DMS 273 (cell line): ENCODE measurements at regions not wholly inside any gene's neighbourhood (a gene's known extent, or its start where the extent isn't known, plus 50 kb on each side); places are given as distances from the start of the nearest gene placed in this dataset.
A peak's percentile ranks its signal among the peaks of the same experiment; 100 is the strongest.

Experiments
- DNase-seq: peaks from one replicate; lab custom pipeline; 2025; ENCODE audit not compliant: unreplicated experiment; lab: John Stamatoyannopoulos, UW

- DNase-seq = no peak
Measured at GRCh38 chr2:144217853-144218633, 301.9 kb downstream of the ZEB2 start.

DNA sequence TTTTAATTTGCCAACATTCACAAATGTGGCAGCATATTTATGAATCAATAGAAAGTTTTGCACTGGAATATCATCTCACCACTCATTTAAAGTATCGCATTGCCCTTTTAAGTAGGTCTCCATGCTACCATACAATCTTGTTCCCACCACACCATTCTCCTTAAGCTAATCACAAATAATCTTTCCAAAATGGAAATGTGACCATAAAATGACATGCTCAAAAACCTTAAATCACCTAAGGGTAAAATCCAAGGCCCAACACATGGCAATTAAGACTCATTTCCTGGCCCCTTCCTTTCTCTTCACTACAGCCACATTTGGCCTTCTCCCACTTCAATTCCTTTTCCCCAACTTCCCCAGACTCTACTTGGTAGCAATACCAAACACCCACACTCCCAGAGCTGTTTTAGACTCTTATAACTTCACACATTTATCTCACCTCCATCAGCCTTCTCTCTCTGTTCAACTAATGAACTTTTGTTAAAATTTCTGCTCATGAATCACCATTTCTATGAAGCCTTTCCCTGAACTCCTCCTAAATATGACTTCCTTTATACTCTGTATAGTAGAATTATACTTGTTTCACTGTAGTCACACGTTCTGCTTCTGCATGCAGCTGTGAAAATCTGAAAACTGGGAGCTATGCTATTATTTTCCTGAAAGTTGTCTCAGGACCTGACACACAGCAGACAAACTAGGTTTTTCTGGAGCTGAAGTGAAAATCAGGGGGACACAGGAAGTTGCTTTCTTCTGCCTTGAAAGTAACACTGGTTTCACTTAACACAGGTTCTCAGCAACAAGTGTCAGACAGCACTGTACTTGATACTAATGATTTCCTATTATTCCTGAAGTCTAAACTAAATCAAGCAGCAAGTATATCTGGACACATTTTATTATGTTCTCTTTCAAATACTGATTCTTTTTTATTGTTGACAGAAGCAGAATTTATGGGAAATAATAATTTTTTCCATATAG is 303.9 kb downstream of the ZEB2 start:
- DNase-seq = no peak

GRCh38 chr2:144215207-144215606 is 304.7 kb downstream of the ZEB2 start:
- DNase-seq = no peak

GRCh38 chr2:144213797-144214196 is 306.1 kb downstream of the ZEB2 start:
- no peak for DNase-seq

DNA sequence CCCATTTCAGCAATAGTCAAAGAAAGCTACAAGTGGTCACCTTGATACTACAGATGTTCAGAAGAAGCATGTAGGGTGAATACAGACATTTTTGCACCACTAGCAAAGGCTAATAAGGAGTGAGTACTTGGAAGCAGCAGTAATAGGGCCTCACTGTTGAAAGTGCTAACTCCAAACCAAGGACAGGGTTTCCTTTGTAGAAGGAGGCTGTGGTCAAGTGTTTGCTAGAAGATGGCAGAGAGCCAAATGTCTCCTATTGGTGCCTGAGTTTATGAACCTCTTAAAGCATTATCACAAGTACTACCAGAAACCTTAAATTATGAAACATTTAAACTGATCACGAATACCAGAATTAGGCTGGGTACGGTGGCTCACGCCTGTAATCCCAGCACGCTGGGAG is 308.1 kb downstream of the ZEB2 start:
- no peak for DNase-seq

- no peak for DNase-seq
Measured at GRCh38 chr2:144211065-144211464, 308.9 kb downstream of the ZEB2 start.

DNA sequence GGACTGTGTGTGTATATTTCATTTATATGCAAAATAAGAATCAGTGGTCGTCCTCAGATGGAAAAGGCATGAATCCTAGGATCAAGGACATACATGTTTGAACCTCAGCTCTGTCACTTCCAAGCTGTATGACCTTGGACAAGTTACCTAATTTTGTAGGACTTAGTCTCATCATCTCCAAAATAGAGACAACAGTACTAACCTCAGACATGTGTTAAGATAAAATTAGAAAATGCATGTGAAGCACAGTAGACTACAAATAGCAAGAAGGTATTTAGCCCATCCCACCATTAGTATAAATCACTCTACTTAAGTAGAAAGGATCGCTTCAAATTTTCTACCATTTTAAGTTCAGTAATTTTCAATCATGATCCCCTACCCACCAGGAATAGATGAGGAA is 309.8 kb downstream of the ZEB2 start:
- DNase-seq = no peak

GRCh38 chr2:144208924-144209323 is 311.0 kb downstream of the ZEB2 start:
- DNase-seq = no peak

DNA sequence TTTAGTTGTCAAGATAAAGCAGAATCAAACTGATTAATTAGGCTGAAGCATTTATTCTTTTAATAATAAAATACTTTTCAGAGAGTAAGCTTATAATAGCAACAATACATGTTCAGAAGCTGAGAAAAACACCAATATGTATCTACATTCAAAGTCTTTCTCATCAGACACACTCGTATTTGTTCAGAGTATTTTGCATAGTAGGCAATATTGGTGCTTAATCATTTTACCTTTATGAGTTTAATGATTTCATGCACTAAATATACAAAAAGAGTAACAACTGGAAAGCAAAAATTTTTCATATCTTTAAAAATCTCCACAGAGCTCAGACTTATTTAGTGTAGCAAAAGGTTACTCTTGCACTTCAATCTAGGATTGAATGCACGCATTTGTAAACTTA is 313.9 kb downstream of the ZEB2 start:
- no peak for DNase-seq

- DNase-seq = no peak
Measured at GRCh38 chr2:144201868-144202468, 318.0 kb downstream of the ZEB2 start.

GRCh38 chr2:144201126-144201525 is 318.8 kb downstream of the ZEB2 start:
- no peak for DNase-seq

DNA sequence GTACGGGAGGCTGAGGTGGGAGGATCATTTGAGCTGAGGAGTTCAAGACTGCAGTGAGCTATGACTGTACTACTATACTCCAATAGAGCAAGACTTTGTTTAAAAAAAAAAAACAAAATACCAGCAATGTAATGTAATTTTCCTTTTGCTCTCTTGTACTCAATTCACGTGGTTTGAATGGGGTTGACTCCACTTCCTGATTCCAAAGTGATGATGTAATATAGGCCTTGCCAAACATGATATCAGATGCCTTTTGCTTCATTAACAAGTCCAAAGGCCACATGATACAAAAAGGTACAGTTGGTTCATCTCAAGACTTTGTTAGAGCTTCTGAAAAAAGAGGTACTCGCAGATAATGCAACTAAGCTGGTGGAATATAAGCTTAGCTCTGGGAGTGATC is 321.8 kb downstream of the ZEB2 start:
- DNase-seq = peak; percentile 6

DNA sequence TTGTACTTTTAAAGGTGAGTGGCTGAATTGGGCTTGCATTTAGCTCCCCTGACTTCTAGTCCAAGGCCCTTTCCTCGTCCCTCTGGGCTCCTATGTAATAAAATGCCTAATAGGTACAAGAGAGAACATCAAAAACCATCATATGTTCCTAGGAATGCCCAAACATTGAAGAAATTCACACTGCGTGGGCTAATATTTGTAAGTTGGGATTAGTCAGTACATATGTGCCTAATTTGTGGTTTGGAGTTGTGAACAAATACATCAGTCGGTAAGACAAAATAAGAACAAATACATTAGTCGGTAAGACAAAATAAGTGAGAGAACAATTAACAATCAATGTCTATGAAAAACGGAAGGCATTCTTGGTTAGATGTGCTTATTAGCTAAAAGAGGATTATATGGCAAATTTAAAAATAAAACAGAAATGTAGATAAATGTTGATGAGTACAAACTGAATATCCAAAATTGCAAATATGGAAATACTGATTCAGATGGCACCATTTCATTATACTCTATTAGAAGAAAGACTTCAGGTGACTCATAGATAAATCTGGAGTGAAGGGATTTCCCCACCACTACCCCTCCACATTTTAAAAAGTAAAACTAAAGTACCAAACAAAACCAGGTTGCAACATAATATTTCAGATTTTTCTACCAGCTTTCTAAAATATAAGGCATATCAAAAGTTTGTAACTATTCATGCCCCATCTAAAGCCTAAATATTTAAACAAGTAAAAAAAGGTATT is 325.4 kb downstream of the ZEB2 start:
- no peak for DNase-seq

DNA sequence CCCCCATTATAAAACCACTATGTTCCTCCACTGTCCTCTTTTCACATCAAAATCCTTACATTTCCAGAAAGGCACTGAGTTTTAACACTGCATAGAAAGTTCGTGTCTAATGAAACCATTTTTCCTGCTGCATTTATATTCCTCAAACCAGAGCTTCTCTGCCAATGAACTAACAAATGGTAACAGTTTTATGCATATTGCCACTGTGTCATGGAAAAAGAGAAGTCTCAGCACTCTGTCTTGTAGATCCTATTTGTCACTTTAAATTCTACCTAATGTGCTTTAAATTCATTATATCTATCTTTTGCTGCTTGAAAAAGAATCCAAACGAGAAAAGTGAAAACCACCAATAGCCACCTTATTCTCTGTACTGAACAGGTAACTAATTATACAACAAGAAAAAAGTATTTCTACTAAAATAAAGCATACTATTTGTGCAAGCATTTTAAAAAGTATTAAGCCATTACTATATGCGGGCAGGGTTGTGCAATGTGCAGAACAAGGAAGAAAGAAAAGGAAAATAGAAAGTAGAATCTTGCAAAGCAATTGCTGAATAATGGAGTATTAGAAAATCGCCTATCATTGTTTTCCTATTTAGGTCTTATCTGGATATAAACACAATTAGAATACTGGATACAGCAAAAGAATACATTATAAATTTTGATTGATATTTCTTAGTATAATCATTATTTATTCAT is 328.9 kb downstream of the ZEB2 start:
- no peak for DNase-seq

DNA sequence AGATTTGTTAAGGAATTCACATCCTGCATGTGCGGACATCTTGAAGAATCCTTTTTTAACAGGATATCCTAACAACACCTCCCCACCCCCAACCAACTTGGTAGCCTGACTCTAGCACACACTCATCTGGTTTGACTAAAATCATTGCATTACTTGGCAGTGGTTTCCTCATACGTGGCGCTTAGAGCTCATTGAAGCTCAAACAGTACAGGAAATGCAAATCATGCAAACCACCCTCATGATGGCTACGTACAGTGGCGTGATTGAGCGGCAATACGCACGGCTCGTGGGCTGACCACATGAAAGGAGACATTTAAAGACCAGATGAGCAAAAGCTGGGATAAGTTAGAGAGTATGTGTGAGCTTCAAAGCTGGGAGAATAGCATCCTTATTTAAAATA is 336.2 kb downstream of the ZEB2 start:
- peak; percentile 27 for DNase-seq

DNA sequence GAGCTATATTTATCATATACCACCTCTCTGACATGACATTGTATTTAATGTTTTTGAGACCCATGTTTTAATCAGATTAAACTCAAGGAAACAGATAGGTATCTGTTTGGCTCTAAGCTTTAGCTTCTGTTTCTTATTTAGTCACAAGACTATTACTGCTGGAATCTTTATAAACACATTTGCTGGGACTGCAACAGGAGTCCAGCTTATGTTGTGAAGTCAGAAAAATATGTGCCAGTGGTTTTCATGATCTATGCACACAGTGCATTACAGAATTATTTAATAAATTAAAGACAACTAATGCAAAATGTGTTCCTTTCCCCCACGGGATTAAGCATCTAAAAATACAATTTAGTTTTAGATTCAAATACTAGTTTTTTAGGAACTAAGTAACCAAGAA is 338.9 kb downstream of the ZEB2 start:
- DNase-seq = no peak

DNA sequence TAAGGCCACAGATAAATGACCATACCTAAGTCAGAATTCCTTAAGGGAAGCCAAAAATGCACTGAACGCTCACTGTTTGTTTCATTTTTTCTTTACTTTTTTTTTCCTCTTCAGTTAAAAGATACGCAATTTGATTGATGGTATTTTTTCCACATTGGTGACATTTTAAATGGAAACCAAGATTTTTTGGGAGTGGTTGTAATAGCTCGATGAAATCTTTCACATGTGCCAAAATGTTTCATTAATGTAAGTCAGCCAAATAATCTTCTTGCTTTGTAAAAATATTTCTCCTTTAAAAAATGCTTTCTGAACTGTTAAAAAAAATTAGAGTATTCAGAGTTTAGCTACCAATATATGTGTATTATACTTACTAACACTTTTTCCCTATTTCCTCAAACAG is 339.8 kb downstream of the ZEB2 start:
- no peak for DNase-seq

GRCh38 chr2:144170179-144170578 is 349.7 kb downstream of the ZEB2 start:
- DNase-seq = no peak

DNA sequence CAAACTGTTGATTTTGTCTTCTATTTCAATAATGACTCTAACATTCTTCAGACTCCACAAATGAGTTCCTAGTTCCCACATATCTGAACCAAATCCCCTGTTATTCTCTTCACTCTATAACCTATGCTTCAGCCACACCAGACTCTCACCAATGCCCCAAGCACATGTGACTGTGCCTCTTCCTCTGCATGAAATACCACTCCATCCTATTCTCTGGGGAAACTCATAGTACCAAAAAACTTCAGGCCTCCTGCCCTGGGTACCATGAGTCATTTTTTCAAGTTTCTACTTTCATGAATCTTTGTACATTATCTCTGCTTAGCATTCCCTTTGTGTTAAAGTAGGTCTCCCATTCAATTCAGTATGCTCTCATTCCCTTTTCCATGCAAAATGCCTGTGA is 353.2 kb downstream of the ZEB2 start:
- DNase-seq = no peak

- no peak for DNase-seq
Measured at GRCh38 chr2:144165599-144166250, 354.2 kb downstream of the ZEB2 start.
